Keratinocyte (primary cell): ENCODE measurements at regions not wholly inside any gene's neighbourhood (a gene's known extent, or its start where the extent isn't known, plus 50 kb on each side); places are given as distances from the start of the nearest gene placed in this dataset.

Source experiments
- EZH2 ChIP-seq: IDR thresholded peaks from one replicate; pipeline ENCODE4 v1.6.1; 2012; ENCODE audit warnings: inconsistent platforms, mild to moderate bottlenecking, low read length, moderate library complexity
- TF ChIP-seq, protein P1 (sequence below), 3 experiments: IDR thresholded peaks in 1 of 3; conservative IDR thresholded peaks in 1 of 3; optimal IDR thresholded peaks in 1 of 3; 2 replicates in 2 of 3; 3 replicates in 1 of 3; pipeline versions ENCODE3 to v1.5.1; 2011; ENCODE audit warnings: low read length in 3 of 3, mild to moderate bottlenecking in 3 of 3, moderate library complexity in 2 of 3, control low read depth in 1 of 3, inconsistent platforms in 1 of 3; ENCODE audit not compliant: insufficient read depth in 2 of 3; ENCODE audit errors: extremely low read depth in 1 of 3

DNA sequence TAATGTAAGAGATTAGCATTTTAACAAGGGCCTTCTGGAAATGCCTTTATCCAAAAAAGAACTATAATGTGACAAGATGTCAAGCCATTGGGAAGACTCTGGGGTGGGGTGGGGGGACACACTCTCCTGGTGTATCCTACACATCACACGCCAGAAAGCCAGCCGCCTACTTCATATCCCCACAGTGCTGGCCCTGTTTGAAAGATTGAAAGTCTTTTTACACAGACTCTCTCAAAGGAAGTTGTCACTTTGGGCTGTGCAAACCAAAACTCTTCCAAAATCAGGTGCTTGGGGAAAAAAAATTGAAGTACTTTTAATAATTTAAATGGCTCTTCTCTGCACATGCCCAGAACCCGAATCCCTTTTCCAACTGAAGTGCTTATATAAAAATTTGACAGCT lies 666.7 kb downstream of the BCL11A start:
- no peak for TF ChIP-seq EZH2
- TF ChIP-seq, protein P1, sequence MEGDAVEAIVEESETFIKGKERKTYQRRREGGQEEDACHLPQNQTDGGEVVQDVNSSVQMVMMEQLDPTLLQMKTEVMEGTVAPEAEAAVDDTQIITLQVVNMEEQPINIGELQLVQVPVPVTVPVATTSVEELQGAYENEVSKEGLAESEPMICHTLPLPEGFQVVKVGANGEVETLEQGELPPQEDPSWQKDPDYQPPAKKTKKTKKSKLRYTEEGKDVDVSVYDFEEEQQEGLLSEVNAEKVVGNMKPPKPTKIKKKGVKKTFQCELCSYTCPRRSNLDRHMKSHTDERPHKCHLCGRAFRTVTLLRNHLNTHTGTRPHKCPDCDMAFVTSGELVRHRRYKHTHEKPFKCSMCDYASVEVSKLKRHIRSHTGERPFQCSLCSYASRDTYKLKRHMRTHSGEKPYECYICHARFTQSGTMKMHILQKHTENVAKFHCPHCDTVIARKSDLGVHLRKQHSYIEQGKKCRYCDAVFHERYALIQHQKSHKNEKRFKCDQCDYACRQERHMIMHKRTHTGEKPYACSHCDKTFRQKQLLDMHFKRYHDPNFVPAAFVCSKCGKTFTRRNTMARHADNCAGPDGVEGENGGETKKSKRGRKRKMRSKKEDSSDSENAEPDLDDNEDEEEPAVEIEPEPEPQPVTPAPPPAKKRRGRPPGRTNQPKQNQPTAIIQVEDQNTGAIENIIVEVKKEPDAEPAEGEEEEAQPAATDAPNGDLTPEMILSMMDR (optimal IDR thresholded peaks at IDR 0.05 in 1 of 3, IDR thresholded peaks at IDR 0.05 in 1 of 3, conservative IDR thresholded peaks at IDR 0.05 in 1 of 3; ENCODE audit: extremely low read depth in 1 of 3, insufficient read depth in 2 of 3, low read length in 3 of 3), result no peak
